Transverse colon (tissue), 4 donors: ENCODE measurements at regions not wholly inside any gene's neighbourhood (a gene's known extent, or its start where the extent isn't known, plus 50 kb on each side); places are given as distances from the start of the nearest gene placed in this dataset.

Source experiments
- DNase-seq: peaks from one replicate; pipeline ENCODE4 v3.0.0-alpha.2; 2019
- H3K27ac ChIP-seq, 4 donors: fragments of 200-600 bp; sonication (generic); 2 replicates each; pipeline ENCODE4 v1.5.1; 2016 to 2018; ENCODE audit warnings: inconsistent platforms in 4 of 4
- H3K27me3 ChIP-seq: fragments of 200-600 bp; sonication (generic); 2 replicates; pipeline ENCODE4 v1.5.1; 2017; ENCODE audit warnings: inconsistent platforms
- H3K36me3 ChIP-seq, 4 donors: fragments of 200-600 bp; sonication (generic); 2 replicates each; pipeline ENCODE4 v1.5.1; 2017 to 2019; ENCODE audit warnings: inconsistent platforms in 4 of 4
- H3K4me1 ChIP-seq, 4 donors: fragments of 200-600 bp; sonication (generic); 2 replicates each; pipeline ENCODE4 v1.5.1; 2017 to 2020; ENCODE audit warnings: inconsistent platforms in 4 of 4
- H3K4me3 ChIP-seq, 4 donors: fragments of 200-600 bp; sonication (generic); 1 replicate in 1 of 4; 2 replicates in 3 of 4; pipeline versions ENCODE4 v1.5.1 to v1.6.1; 2017 to 2019; ENCODE audit warnings: inconsistent platforms in 4 of 4
- H3K9me3 ChIP-seq, 2 donors: fragments of 200-600 bp; sonication (generic); 2 replicates each; pipeline ENCODE4 v1.5.1; 2017 to 2019; ENCODE audit warnings: inconsistent platforms in 2 of 2
- CTCF ChIP-seq, 5 experiments: fragments of 200-600 bp in 3 of 5; fragments of 450-650 bp in 2 of 5; sonication (generic) in 3 of 5; IDR thresholded peaks; 1 replicate in 2 of 5; 2 replicates in 3 of 5; pipeline ENCODE4 v1.5.1; 2016 to 2017; ENCODE audit warnings: antibody characterized with exemption in 5 of 5, inconsistent platforms in 3 of 5, mild to moderate bottlenecking in 2 of 5, moderate library complexity in 1 of 5
- EP300 ChIP-seq: sonication (generic); formaldehyde crosslinking; IDR thresholded peaks from one replicate; pipeline ENCODE4 v1.6.1; 2017; ENCODE audit warnings: antibody characterized with exemption, low read depth
- POLR2A ChIP-seq: fragments of 450-650 bp; IDR thresholded peaks from one replicate; pipeline ENCODE4 v1.6.1; 2016; ENCODE audit warnings: antibody characterized with exemption, mild to moderate bottlenecking, moderate library complexity
- POLR2AphosphoS5 ChIP-seq, 3 donors: sonication (generic); formaldehyde crosslinking; IDR thresholded peaks; one replicate each; pipeline ENCODE4 v1.6.1; 2016; ENCODE audit warnings: antibody characterized with exemption in 3 of 3
- WGBS, 2 donors: methylation state at CpG; one replicate each; pipeline ENCODE4 v1.1.5; 2018; ENCODE audit warnings: low coverage in 1 of 2; 5-methylcytosine and 5-hydroxymethylcytosine counted together
- in situ Hi-C, 4 donors: fragments of 200-750 bp; cut with MboI; loops; one replicate each; pipeline versions ENCODE4 v1.15.0 to v1.15.1; 2017; ENCODE audit warnings: low sequenced_read_pairs in 3 of 4, low pct_ligation_motif_present in 1 of 4, low pct_unique_long_range_greater_than_20kb in 1 of 4
- intact Hi-C: fragments of 100-400 bp; cut with DNase I; formaldehyde crosslinking; loops from one replicate; pipeline ENCODE4 v1.15.1; 2023; ENCODE audit warnings: low total_unique reads

- intact Hi-C loops: no loop called here
- 85 to 100% methylated on average over 3 of the region's 3 CpGs for WGBS, 2 donors
Observed at GRCh38 chr3:161823910-161824309, 327.3 kb downstream of the OTOL1 start.

GRCh38 chr3:161838021-161838420 lies 341.4 kb downstream of the OTOL1 start:
- no peaks in the 10 kb centered on the region for H3K36me3 ChIP-seq
- in situ Hi-C loops: no loop called here
- 94 to 100% methylated on average over 1 to 3 of the region's 3 CpGs for WGBS, 2 donors
- H3K27me3 ChIP-seq: no peaks in the 10 kb centered on the region
- H3K4me3 ChIP-seq: no peak overlapping the region
- TF ChIP-seq CTCF (IDR thresholded peaks at IDR 0.05) (no peak), POLR2AphosphoS5 (IDR thresholded peaks at IDR 0.05) (no peak), EP300 (no peak), POLR2A (no peak)
- DNase-seq: no peak
- no peaks in the 10 kb centered on the region for H3K4me1 ChIP-seq
- intact Hi-C loops: no loop called here
- no peaks in the 10 kb centered on the region for H3K9me3 ChIP-seq
- no peak overlapping the region for H3K27ac ChIP-seq

More at GRCh38 chr3:161823910-161824309, 327.3 kb downstream of the OTOL1 start:
- H3K27me3 ChIP-seq: no peaks in the 10 kb centered on the region
- TF ChIP-seq EP300 (no peak), CTCF (IDR thresholded peaks at IDR 0.05) (no peak), POLR2A (no peak), POLR2AphosphoS5 (IDR thresholded peaks at IDR 0.05) (no peak)
- no peak overlapping the region for H3K27ac ChIP-seq
- no peak overlapping the region for H3K4me3 ChIP-seq
- in situ Hi-C loops: no loop called here
- H3K9me3 ChIP-seq: no peaks in the 10 kb centered on the region
- no peaks in the 10 kb centered on the region for H3K36me3 ChIP-seq
- no peak for DNase-seq
- peaks cover 0 to 4% (median 0%) of the 10 kb centered on the region in 4 donors for H3K4me1 ChIP-seq

GRCh38 chr3:161848376-161848775 lies 351.8 kb downstream of the OTOL1 start:
- intact Hi-C loops: no loop called here
- H3K27ac ChIP-seq: no peak overlapping the region
- H3K36me3 ChIP-seq: no peaks in the 10 kb centered on the region

GRCh38 chr3:161851941-161852566 lies 355.4 kb downstream of the OTOL1 start:
- in situ Hi-C loops: no loop called here
- WGBS, 2 donors: 13 to 45% methylated on average over 3 to 8 of the region's 8 CpGs
- H3K4me3 ChIP-seq: no peak overlapping the region
- no peaks in the 10 kb centered on the region for H3K9me3 ChIP-seq
- peak; percentile 64 for DNase-seq
- no peaks in the 10 kb centered on the region for H3K27me3 ChIP-seq
- H3K4me1 ChIP-seq: no peaks in the 10 kb centered on the region
- intact Hi-C loops: no loop called here
- H3K27ac ChIP-seq: no peak overlapping the region
- no peaks in the 10 kb centered on the region for H3K36me3 ChIP-seq
- peak; percentile 54 to 81 (median 56) for TF ChIP-seq CTCF (IDR thresholded peaks at IDR 0.05)
- TF ChIP-seq EP300: no peak

More at GRCh38 chr3:161848376-161848775, 351.8 kb downstream of the OTOL1 start:
- H3K9me3 ChIP-seq: no peaks in the 10 kb centered on the region
- no peak overlapping the region for H3K4me3 ChIP-seq
- 75 to 100% methylated on average over 1 of the region's 1 CpG for WGBS, 2 donors
- DNase-seq: no peak
- in situ Hi-C loops: no loop called here
- H3K4me1 ChIP-seq: no peaks in the 10 kb centered on the region
- no peaks in the 10 kb centered on the region for H3K27me3 ChIP-seq
- TF ChIP-seq CTCF (IDR thresholded peaks at IDR 0.05): no peak
